IMR-90 (cell line): ENCODE measurements at regions not wholly inside any gene's neighbourhood (a gene's known extent, or its start where the extent isn't known, plus 50 kb on each side); places are given as distances from the start of the nearest gene placed in this dataset.

Experiments
- ATAC-seq: fragments of 200-7000 bp; cut with Tn5 transposase; 2 replicates; pipeline ENCODE4 v1.9.1; 2020; ENCODE audit warnings: low read depth, mild to moderate bottlenecking, moderate library complexity
- BruUV-seq: library from RNA; stranded (reverse); fragments of 400-500 nt; replicated peaks from 2 replicates; lab custom pipeline; 2021; lab: Mats Ljungman, UMichigan
- CTCF ChIA-PET: fragments of 300-600 bp; formaldehyde crosslinking; extraction: SDS; loops from one replicate; lab custom pipeline; 2021; ENCODE audit warnings: antibody characterized with exemption; lab: Yijun Ruan, JAX
- POLR2A ChIA-PET: fragments of 300-600 bp; sonication (Branson Sonifier 250); formaldehyde crosslinking; loops from one replicate; lab custom pipeline; 2022; ENCODE audit warnings: antibody characterized with exemption; ENCODE audit not compliant: unreplicated experiment; lab: Charles Lee
- DNase-seq: peaks from one replicate; pipeline ENCODE4 v3.0.0; 2013
- H2AFZ ChIP-seq: replicated peaks from 2 replicates; pipeline ENCODE3; 2013; ENCODE audit warnings: low read length, mild to moderate bottlenecking; ENCODE audit not compliant: poor library complexity
- H2AK5ac ChIP-seq: 2 replicates; pipeline ENCODE4 v1.6.1; 2013; ENCODE audit warnings: low read depth, low read length, inconsistent platforms
- H2AK9ac ChIP-seq: replicated peaks from 2 replicates; pipeline ENCODE3; 2013; ENCODE audit warnings: mild to moderate bottlenecking, low read depth, low read length, moderate library complexity; ENCODE audit not compliant: poor library complexity
- H2BK120ac ChIP-seq: 2 replicates; pipeline ENCODE4 v1.6.1; 2013; ENCODE audit warnings: low read depth, low read length, inconsistent platforms
- H2BK15ac ChIP-seq: 3 replicates; pipeline ENCODE4 v1.6.1; 2013; ENCODE audit warnings: low read depth, low read length, inconsistent platforms
- H2BK20ac ChIP-seq: 2 replicates; pipeline ENCODE4 v1.6.1; 2013; ENCODE audit warnings: low read depth, mild to moderate bottlenecking, inconsistent platforms, low read length, moderate library complexity
- H2BK5ac ChIP-seq: 2 replicates; pipeline ENCODE4 v1.6.1; 2013; ENCODE audit warnings: mild to moderate bottlenecking, low read depth, low read length, inconsistent platforms; ENCODE audit not compliant: poor library complexity, severe bottlenecking
- H3K14ac ChIP-seq: replicated peaks from 2 replicates; pipeline ENCODE4 v1.6.1; 2013; ENCODE audit warnings: low read depth, low read length, inconsistent platforms
- H3K18ac ChIP-seq: 2 replicates; pipeline ENCODE4 v1.6.1; 2013; ENCODE audit warnings: low read depth, low read length, control low read depth
- H3K23ac ChIP-seq: 2 replicates; pipeline ENCODE4 v1.6.1; 2013; ENCODE audit warnings: low read depth, low read length, inconsistent platforms
- H3K27ac ChIP-seq: 2 replicates; pipeline ENCODE4 v1.5.1; 2013; ENCODE audit warnings: mild to moderate bottlenecking, control low read depth, low read length; ENCODE audit not compliant: insufficient read depth
- H3K27me3 ChIP-seq: 2 replicates; pipeline ENCODE4 v1.6.1; 2013; ENCODE audit warnings: low read length; ENCODE audit not compliant: control insufficient read depth, insufficient read depth
- H3K36me3 ChIP-seq: 2 replicates; pipeline ENCODE4 v1.6.1; 2013; ENCODE audit warnings: low read length, mixed read lengths; ENCODE audit not compliant: control insufficient read depth, insufficient read depth
- H3K4ac ChIP-seq: 2 replicates; pipeline ENCODE4 v1.6.1; 2013; ENCODE audit warnings: low read depth, low read length, inconsistent platforms
- H3K4me1 ChIP-seq: 2 replicates; pipeline ENCODE4 v1.6.1; 2013; ENCODE audit warnings: low read length, mixed read lengths; ENCODE audit not compliant: control insufficient read depth, insufficient read depth
- H3K4me2 ChIP-seq: 2 replicates; pipeline ENCODE4 v1.6.1; 2013; ENCODE audit warnings: low read depth, mild to moderate bottlenecking, control low read depth, low read length, moderate library complexity
- H3K4me3 ChIP-seq: 2 replicates; pipeline ENCODE4 v1.5.1; 2013; ENCODE audit warnings: low read depth, mild to moderate bottlenecking, control low read depth, low read length, moderate library complexity; ENCODE audit not compliant: insufficient read depth
- H3K56ac ChIP-seq: 2 replicates; pipeline ENCODE4 v1.6.1; 2013; ENCODE audit warnings: low read length, inconsistent platforms; ENCODE audit not compliant: insufficient read depth; ENCODE audit errors: extremely low read depth
- H3K79me1 ChIP-seq, 2 experiments: 2 replicates each; pipeline ENCODE4 v1.6.1; 2013; ENCODE audit warnings: low read length in 2 of 2, inconsistent platforms in 1 of 2, low read depth in 1 of 2
- H3K9ac ChIP-seq: 2 replicates; pipeline ENCODE4 v1.6.1; 2013; ENCODE audit warnings: low read depth, low read length, control low read depth
- H3K9me1 ChIP-seq: 2 replicates; pipeline ENCODE4 v1.6.1; 2013; ENCODE audit warnings: low read length, inconsistent platforms; ENCODE audit not compliant: insufficient read depth
- H3K9me3 ChIP-seq: 2 replicates; pipeline ENCODE4 v1.6.1; 2013; ENCODE audit warnings: low read length; ENCODE audit not compliant: control insufficient read depth, insufficient read depth
- H4K20me1 ChIP-seq: 2 replicates; pipeline ENCODE4 v1.6.1; 2013; ENCODE audit warnings: low read length, inconsistent platforms; ENCODE audit not compliant: insufficient read depth
- H4K5ac ChIP-seq: 2 replicates; pipeline ENCODE4 v1.6.1; 2013; ENCODE audit warnings: mild to moderate bottlenecking, low read depth, low read length, control low read depth
- H4K8ac ChIP-seq, 2 experiments: 2 replicates each; pipeline ENCODE4 v1.6.1; 2013; ENCODE audit warnings: low read depth in 2 of 2, low read length in 2 of 2, control low read depth in 1 of 2, inconsistent platforms in 1 of 2
- H4K91ac ChIP-seq: 2 replicates; pipeline ENCODE4 v1.6.1; 2013; ENCODE audit warnings: low read depth, low read length, inconsistent platforms; ENCODE audit not compliant: insufficient read depth
- MAZ ChIP-seq: IDR thresholded peaks from 2 replicates; pipeline ENCODE4 v1.6.1; 2012; ENCODE audit warnings: low read depth, mild to moderate bottlenecking, low read length, improper control_type of control experiment, moderate library complexity, borderline replicate concordance
- WGBS, 2 experiments: methylation state at CpG; one replicate each; pipeline versions ENCODE4 v1.1.5 to v1.1.7; 2013; ENCODE audit warnings: missing lambda C conversion rate in 2 of 2; ENCODE audit not compliant: insufficient read length in 1 of 2; ENCODE audit errors: extremely low coverage in 2 of 2; 5-methylcytosine and 5-hydroxymethylcytosine counted together
- dilution Hi-C: fragments of 300-500 bp; cut with HindIII; formaldehyde crosslinking; loops from one replicate; pipeline ENCODE4 v1.14.3; 2018; ENCODE audit warnings: low sequenced_read_pairs; ENCODE audit not compliant: unreplicated experiment
- in situ Hi-C: fragments of 300-500 bp; cut with MboI; formaldehyde crosslinking; loops from 3 replicates; pipeline ENCODE4 v1.14.3; 2019; ENCODE audit warnings: low sequenced_read_pairs, inconsistent platforms, mixed read lengths
- intact Hi-C: fragments of 100-400 bp; cut with micrococcal nuclease; formaldehyde crosslinking; loops from 2 replicates; pipeline ENCODE4 v1.10.0; 2022

- POLR2A ChIA-PET, result no interaction called here
- no peak overlapping the region for H3K9ac ChIP-seq
- H3K4me1 ChIP-seq, result no peaks in the 10 kb centered on the region
- H4K20me1 ChIP-seq, result no peaks in the 10 kb centered on the region
- H3K23ac ChIP-seq, result no peak overlapping the region
- CTCF ChIA-PET, result no interaction called here
- no peak overlapping the region for H3K56ac ChIP-seq
- no peaks in the 10 kb centered on the region for H3K27me3 ChIP-seq
- no peak overlapping the region for H4K5ac ChIP-seq
- no TSS peak for BruUV-seq
- no peaks in the 10 kb centered on the region for H3K36me3 ChIP-seq
- no peak overlapping the region for H3K4me2 ChIP-seq
- no peaks in the 10 kb centered on the region for H3K9me1 ChIP-seq
- no peak overlapping the region for H4K91ac ChIP-seq
- no CpG with 5 or more reads among the region's 1 CpG for WGBS, 2 experiments
- DNase-seq (no peak), ATAC-seq (no peak)
- in situ Hi-C loops (no loop called here), intact Hi-C loops (no loop called here), dilution Hi-C loops (no loop called here)
- H3K79me1 ChIP-seq, result no peaks in the 10 kb centered on the region
- H2AK5ac ChIP-seq, result no peak overlapping the region
- no peak for TF ChIP-seq MAZ
- H2AFZ ChIP-seq, result no peak overlapping the region
- no peak overlapping the region for H3K27ac ChIP-seq
- H2BK20ac ChIP-seq, result no peak overlapping the region
- H2BK5ac ChIP-seq, result no peak overlapping the region
- H2BK120ac ChIP-seq, result no peak overlapping the region
- H4K8ac ChIP-seq, result no peak overlapping the region
- H3K9me3 ChIP-seq, result peaks cover 2% of the 10 kb centered on the region; the same call in 1 of the 2 replicates
- no peak overlapping the region for H3K18ac ChIP-seq
- H3K4ac ChIP-seq, result no peak overlapping the region
- H3K4me3 ChIP-seq, result no peak overlapping the region
- no peak overlapping the region for H2BK15ac ChIP-seq
- no peak overlapping the region for H2AK9ac ChIP-seq
- no peak overlapping the region for H3K14ac ChIP-seq
Observed at GRCh38 chr12:61504396-61505080, 755.7 kb upstream of the USP15 start.
